ENCODE measurements at regions not wholly inside any gene's neighbourhood (a gene's known extent, or its start where the extent isn't known, plus 50 kb on each side); places are given as distances from the start of the nearest gene placed in this dataset.
A peak's percentile ranks its signal among the peaks of the same experiment; 100 is the strongest.

- Histone ChIP-seq H2AFZ (ENCODE audit: insufficient read depth, low read length, poor library complexity) (no peak overlapping the region), H2BK5ac (ENCODE audit: low read depth, low read length, poor library complexity) (no peak overlapping the region), H3K36me3 (ENCODE audit: control insufficient read depth in 1 of 2, insufficient read depth in 2 of 2, low read length in 2 of 2) (no peaks in the 10 kb centered on the region), H3K18ac (ENCODE audit: low read length) (no peak overlapping the region), H3K9ac (ENCODE audit: low read length) (no peak overlapping the region), H2BK120ac (ENCODE audit: insufficient read depth, low read length, poor library complexity) (no peak overlapping the region), H3K4ac (ENCODE audit: low read depth, low read length) (no peak overlapping the region), H3K23ac (ENCODE audit: low read length) (no peak overlapping the region), H3K14ac (ENCODE audit: low read length) (no peak overlapping the region), H3K4me2 (ENCODE audit: low read length) (no peak overlapping the region), H3K4me3 (ENCODE audit: low read depth, low read length) (no peak overlapping the region), H3K27me3 (ENCODE audit: insufficient read depth, low read length) (no peaks in the 10 kb centered on the region), H4K8ac (ENCODE audit: low read depth, low read length) (no peak overlapping the region), H4K12ac (ENCODE audit: low read depth, low read length) (no peak overlapping the region), H3K79me2 (ENCODE audit: control insufficient read depth, insufficient read depth, low read length, poor library complexity) (no peaks in the 10 kb centered on the region), H4K91ac (ENCODE audit: low read depth, low read length) (no peak overlapping the region), H3K9me3 (ENCODE audit: insufficient read depth, low read depth, low read length) (no peaks in the 10 kb centered on the region), H3K27ac (ENCODE audit: low read depth, low read length) (no peak overlapping the region), H2BK12ac (ENCODE audit: low read length) (no peak overlapping the region), H2AK5ac (ENCODE audit: low read length) (no peak overlapping the region), H3K4me1 (ENCODE audit: control insufficient read depth in 1 of 2, insufficient read depth in 2 of 2, low read length in 2 of 2) (peaks cover 0 to 2% of the 10 kb centered on the region in 2 experiments), H3K79me1 (ENCODE audit: low read length) (no peaks in the 10 kb centered on the region)
- no peak for DNase-seq
- WGBS (ENCODE audit: extremely low coverage, insufficient coverage, insufficient read length): no CpG with 5 or more reads among the region's 3 CpGs
These were observed 1143.8 kb upstream of the TENM4 start for GRCh38 chr11:80584661-80585060.

GRCh38 chr11:80569832-80570231 lies 1129.0 kb upstream of the TENM4 start:
- Histone ChIP-seq H3K4me1 (ENCODE audit: control insufficient read depth in 1 of 2, insufficient read depth in 2 of 2, low read length in 2 of 2) (no peaks in the 10 kb centered on the region), H3K9me3 (ENCODE audit: insufficient read depth, low read depth, low read length) (peaks cover 6% of the 10 kb centered on the region), H3K23ac (ENCODE audit: low read length) (no peak overlapping the region), H3K79me1 (ENCODE audit: low read length) (no peaks in the 10 kb centered on the region), H3K36me3 (ENCODE audit: control insufficient read depth in 1 of 2, insufficient read depth in 2 of 2, low read length in 2 of 2) (no peaks in the 10 kb centered on the region), H4K12ac (ENCODE audit: low read depth, low read length) (no peak overlapping the region), H2BK12ac (ENCODE audit: low read length) (no peak overlapping the region), H3K27me3 (ENCODE audit: insufficient read depth, low read length) (no peaks in the 10 kb centered on the region), H3K4me3 (ENCODE audit: low read depth, low read length) (no peak overlapping the region), H2BK120ac (ENCODE audit: insufficient read depth, low read length, poor library complexity) (no peak overlapping the region), H3K9ac (ENCODE audit: low read length) (no peak overlapping the region), H3K4me2 (ENCODE audit: low read length) (no peak overlapping the region), H4K8ac (ENCODE audit: low read depth, low read length) (no peak overlapping the region), H3K79me2 (ENCODE audit: control insufficient read depth, insufficient read depth, low read length, poor library complexity) (no peaks in the 10 kb centered on the region), H3K27ac (ENCODE audit: low read depth, low read length) (no peak overlapping the region), H4K91ac (ENCODE audit: low read depth, low read length) (no peak overlapping the region), H2AK5ac (ENCODE audit: low read length) (no peak overlapping the region), H3K14ac (ENCODE audit: low read length) (no peak overlapping the region), H3K4ac (ENCODE audit: low read depth, low read length) (no peak overlapping the region), H2AFZ (ENCODE audit: insufficient read depth, low read length, poor library complexity) (no peak overlapping the region), H2BK5ac (ENCODE audit: low read depth, low read length, poor library complexity) (no peak overlapping the region), H3K18ac (ENCODE audit: low read length) (no peak overlapping the region)
- WGBS (ENCODE audit: extremely low coverage, insufficient coverage, insufficient read length): no CpG with 5 or more reads among the region's 2 CpGs
- no peak for DNase-seq

- H3K14ac ChIP-seq (ENCODE audit: low read length): no peak overlapping the region
- no peak overlapping the region for H3K27ac ChIP-seq (ENCODE audit: low read depth, low read length)
- no peak overlapping the region for H2BK12ac ChIP-seq (ENCODE audit: low read length)
- H2BK5ac ChIP-seq (ENCODE audit: low read depth, low read length, poor library complexity): no peak overlapping the region
- no peak overlapping the region for H3K4me2 ChIP-seq (ENCODE audit: low read length)
- no peak overlapping the region for H3K4me3 ChIP-seq (ENCODE audit: low read depth, low read length)
- H3K4me1 ChIP-seq (ENCODE audit: control insufficient read depth in 1 of 2, insufficient read depth in 2 of 2, low read length in 2 of 2): peaks cover 0 to 2% of the 10 kb centered on the region in 2 experiments
- no peak overlapping the region for H3K4ac ChIP-seq (ENCODE audit: low read depth, low read length)
- H2BK120ac ChIP-seq (ENCODE audit: insufficient read depth, low read length, poor library complexity): no peak overlapping the region
- H4K8ac ChIP-seq (ENCODE audit: low read depth, low read length): no peak overlapping the region
- H3K23ac ChIP-seq (ENCODE audit: low read length): no peak overlapping the region
- no peaks in the 10 kb centered on the region for H3K79me2 ChIP-seq (ENCODE audit: control insufficient read depth, insufficient read depth, low read length, poor library complexity)
- H3K27me3 ChIP-seq (ENCODE audit: insufficient read depth, low read length): no peaks in the 10 kb centered on the region
- no peaks in the 10 kb centered on the region for H3K36me3 ChIP-seq (ENCODE audit: control insufficient read depth in 1 of 2, insufficient read depth in 2 of 2, low read length in 2 of 2)
- H4K91ac ChIP-seq (ENCODE audit: low read depth, low read length): no peak overlapping the region
- WGBS (ENCODE audit: extremely low coverage, insufficient coverage, insufficient read length): no CpG with 5 or more reads among the region's 5 CpGs
- no peak overlapping the region for H2AFZ ChIP-seq (ENCODE audit: insufficient read depth, low read length, poor library complexity)
- no peak overlapping the region for H3K18ac ChIP-seq (ENCODE audit: low read length)
- no peak overlapping the region for H4K12ac ChIP-seq (ENCODE audit: low read depth, low read length)
- no peaks in the 10 kb centered on the region for H3K79me1 ChIP-seq (ENCODE audit: low read length)
- no peaks in the 10 kb centered on the region for H3K9me3 ChIP-seq (ENCODE audit: insufficient read depth, low read depth, low read length)
- H3K9ac ChIP-seq (ENCODE audit: low read length): no peak overlapping the region
- H2AK5ac ChIP-seq (ENCODE audit: low read length): no peak overlapping the region
- no peak for DNase-seq
These were observed 1124.4 kb upstream of the TENM4 start for GRCh38 chr11:80565231-80565630.

GRCh38 chr11:80562523-80563125 lies 1121.8 kb upstream of the TENM4 start:
- Histone ChIP-seq H4K91ac (ENCODE audit: low read depth, low read length) (no peak overlapping the region), H3K18ac (ENCODE audit: low read length) (no peak overlapping the region), H3K4me2 (ENCODE audit: low read length) (no peak overlapping the region), H4K8ac (ENCODE audit: low read depth, low read length) (no peak overlapping the region), H3K27me3 (ENCODE audit: insufficient read depth, low read length) (no peaks in the 10 kb centered on the region), H3K9me3 (ENCODE audit: insufficient read depth, low read depth, low read length) (no peaks in the 10 kb centered on the region), H2AK5ac (ENCODE audit: low read length) (no peak overlapping the region), H3K23ac (ENCODE audit: low read length) (no peak overlapping the region), H4K12ac (ENCODE audit: low read depth, low read length) (no peak overlapping the region), H3K4me3 (ENCODE audit: low read depth, low read length) (no peak overlapping the region), H3K79me1 (ENCODE audit: low read length) (peaks cover 2% of the 10 kb centered on the region), H3K79me2 (ENCODE audit: control insufficient read depth, insufficient read depth, low read length, poor library complexity) (no peaks in the 10 kb centered on the region), H3K9ac (ENCODE audit: low read length) (no peak overlapping the region), H3K14ac (ENCODE audit: low read length) (no peak overlapping the region), H3K36me3 (ENCODE audit: control insufficient read depth in 1 of 2, insufficient read depth in 2 of 2, low read length in 2 of 2) (no peaks in the 10 kb centered on the region), H2BK5ac (ENCODE audit: low read depth, low read length, poor library complexity) (no peak overlapping the region), H3K4me1 (ENCODE audit: control insufficient read depth in 1 of 2, insufficient read depth in 2 of 2, low read length in 2 of 2) (peaks cover 2 to 4% of the 10 kb centered on the region in 2 experiments), H2AFZ (ENCODE audit: insufficient read depth, low read length, poor library complexity) (no peak overlapping the region), H2BK120ac (ENCODE audit: insufficient read depth, low read length, poor library complexity) (no peak overlapping the region), H3K27ac (ENCODE audit: low read depth, low read length) (no peak overlapping the region), H3K4ac (ENCODE audit: low read depth, low read length) (no peak overlapping the region), H2BK12ac (ENCODE audit: low read length) (no peak overlapping the region)
- DNase-seq: peak in 1 of 2 donors; percentile 3
- WGBS (ENCODE audit: extremely low coverage, insufficient coverage, insufficient read length): no CpG with 5 or more reads among the region's 4 CpGs

Measured in trophoblast cell (in vitro differentiated cells and primary cell).